GM12872 (cell line): ENCODE measurements at regions not wholly inside any gene's neighbourhood (a gene's known extent, or its start where the extent isn't known, plus 50 kb on each side); places are given as distances from the start of the nearest gene placed in this dataset.

Source experiments
- TF ChIP-seq, protein P1 (sequence below): IDR thresholded peaks from 3 replicates; pipeline ENCODE4 v1.5.1; 2011; ENCODE audit warnings: low read depth, mild to moderate bottlenecking, low read length, moderate library complexity; ENCODE audit not compliant: insufficient read depth

DNA sequence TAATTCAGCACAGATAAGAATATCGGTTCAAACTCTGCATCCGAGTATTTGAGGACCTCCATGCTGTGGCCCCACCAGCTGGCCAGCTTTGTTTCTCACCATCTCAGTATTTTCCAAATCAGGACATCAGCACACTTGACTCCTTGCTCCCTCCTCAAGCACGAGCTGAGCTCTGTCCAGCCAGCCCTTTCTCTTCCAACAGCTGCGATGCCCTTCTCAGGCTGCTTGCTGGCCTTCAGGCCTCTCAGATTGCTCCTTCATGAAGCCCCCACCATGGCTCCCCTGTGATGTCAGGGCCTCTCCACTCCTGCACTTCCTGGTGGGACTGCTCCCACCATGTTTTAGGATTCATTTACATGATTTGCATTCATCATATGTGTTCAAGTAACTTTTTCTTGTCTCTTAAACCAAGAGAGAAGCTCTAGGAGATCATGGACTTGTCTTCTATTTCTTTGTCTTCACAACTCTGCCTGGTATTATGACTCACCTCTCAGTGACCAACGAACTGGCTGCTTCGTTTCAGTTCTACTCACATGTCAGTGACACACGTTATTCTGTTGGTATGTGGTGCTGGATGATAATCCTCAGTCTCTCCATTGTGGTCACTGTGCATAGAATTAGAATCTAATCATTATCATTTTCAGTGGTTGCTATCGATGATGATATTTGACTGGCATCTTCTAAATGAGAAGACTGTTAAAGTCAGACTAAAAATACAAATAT, 471.7 kb downstream of the EFNB2 start:
- TF ChIP-seq, protein P1, sequence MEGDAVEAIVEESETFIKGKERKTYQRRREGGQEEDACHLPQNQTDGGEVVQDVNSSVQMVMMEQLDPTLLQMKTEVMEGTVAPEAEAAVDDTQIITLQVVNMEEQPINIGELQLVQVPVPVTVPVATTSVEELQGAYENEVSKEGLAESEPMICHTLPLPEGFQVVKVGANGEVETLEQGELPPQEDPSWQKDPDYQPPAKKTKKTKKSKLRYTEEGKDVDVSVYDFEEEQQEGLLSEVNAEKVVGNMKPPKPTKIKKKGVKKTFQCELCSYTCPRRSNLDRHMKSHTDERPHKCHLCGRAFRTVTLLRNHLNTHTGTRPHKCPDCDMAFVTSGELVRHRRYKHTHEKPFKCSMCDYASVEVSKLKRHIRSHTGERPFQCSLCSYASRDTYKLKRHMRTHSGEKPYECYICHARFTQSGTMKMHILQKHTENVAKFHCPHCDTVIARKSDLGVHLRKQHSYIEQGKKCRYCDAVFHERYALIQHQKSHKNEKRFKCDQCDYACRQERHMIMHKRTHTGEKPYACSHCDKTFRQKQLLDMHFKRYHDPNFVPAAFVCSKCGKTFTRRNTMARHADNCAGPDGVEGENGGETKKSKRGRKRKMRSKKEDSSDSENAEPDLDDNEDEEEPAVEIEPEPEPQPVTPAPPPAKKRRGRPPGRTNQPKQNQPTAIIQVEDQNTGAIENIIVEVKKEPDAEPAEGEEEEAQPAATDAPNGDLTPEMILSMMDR: no peak

DNA sequence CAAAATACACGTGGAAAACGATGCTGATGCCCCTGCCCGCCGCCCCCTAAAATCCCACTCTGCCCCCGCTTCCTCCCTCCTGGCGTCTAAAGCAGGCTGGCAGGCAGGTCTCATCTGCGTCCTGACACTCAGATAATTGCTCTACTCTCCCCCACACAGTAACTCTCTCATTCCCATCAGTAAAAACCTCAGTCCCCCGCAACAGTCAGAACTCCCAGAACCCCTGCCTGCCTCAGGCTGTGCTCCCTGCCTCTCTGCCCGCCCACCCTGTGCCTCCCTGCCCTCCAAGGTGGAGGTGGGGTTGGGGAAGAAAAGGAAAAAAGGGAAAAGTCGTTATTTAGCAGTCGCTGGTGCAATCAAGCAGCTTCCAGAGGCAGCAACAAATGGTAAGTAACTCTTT, 473.7 kb downstream of the EFNB2 start:
- TF ChIP-seq, protein P1: no peak

DNA sequence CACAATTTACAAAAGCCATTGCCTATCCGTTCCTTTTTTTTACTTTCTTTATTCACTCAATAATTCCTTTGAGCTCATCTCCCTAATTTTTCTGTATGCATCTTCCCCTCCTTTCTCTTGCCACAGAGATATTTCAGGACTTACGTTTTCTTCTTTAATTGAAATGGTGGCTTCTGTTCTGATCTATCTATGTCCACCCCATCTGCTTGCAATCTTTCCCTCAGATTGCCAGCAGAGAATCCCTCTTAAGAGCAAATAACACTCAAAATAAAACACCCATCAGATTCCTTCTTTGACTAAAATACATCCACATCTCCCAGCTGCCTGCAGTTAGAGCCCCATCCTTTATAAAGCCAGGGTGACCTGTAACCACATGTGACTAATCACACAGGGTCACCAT, 478.6 kb downstream of the EFNB2 start:
- TF ChIP-seq, protein P1: no peak

DNA sequence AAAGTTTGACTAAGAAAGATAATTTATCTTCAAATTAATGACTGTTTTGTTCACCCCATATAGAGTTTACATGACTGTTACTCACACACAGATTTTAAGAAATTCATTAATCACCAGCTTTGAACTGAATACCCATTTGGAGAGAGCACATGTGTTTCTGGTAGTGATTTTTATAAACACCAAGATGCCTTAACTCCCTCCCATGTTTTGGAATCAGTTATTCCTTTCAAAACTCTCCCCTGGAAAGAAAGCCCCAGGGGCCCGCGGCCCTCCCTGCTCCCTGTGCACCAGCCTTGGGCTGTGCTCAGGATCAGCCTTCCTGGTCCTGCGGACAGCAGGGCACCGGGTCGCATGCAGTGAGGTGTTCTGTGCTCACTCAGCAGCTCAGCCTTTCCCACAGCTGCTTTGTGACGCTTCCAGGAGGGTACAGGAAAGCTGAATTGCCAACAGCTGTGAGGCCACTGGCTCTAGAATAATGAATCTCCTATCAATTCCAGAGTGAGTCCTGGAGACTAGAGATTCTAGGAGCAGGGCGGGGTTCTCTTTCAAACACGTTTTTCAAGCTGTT, 483.2 kb downstream of the EFNB2 start:
- TF ChIP-seq, protein P1: no peak

DNA sequence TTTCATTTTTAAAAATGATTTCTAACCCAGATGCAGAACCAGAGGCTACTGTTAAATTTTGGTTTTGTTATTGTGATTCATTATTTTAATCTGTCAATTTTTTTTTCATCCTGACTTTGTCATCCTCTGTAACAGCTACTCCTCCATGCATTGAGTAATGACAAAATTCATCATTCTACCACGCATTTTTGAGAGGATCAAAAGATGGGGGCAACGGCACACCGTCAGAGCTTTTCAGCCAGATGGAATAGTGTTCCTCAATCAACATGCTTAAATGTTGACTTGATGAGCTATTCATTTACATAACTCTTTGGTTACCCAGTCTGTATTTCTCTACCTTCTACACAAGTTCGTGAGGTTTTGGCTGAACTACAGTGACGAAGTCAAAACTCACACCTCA, 486.3 kb downstream of the EFNB2 start:
- TF ChIP-seq, protein P1: no peak

DNA sequence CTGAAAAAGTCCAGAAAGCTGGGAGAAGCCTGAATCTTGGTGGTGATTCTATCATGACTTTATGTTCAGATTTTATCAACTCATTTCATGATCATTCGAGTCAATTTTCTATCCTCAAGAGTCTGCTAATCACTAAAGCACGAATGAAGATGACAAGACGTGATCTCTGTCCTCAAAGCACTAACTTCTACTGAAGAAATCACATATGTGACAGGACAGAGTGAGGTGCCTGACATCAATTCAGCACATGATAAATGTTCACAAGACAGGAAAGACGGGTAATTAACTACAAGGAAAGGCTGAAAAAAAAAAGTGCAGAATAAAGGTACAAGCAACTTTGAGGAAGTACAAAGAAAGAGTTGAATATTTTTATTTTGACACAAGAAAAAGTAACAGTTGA, 487.1 kb downstream of the EFNB2 start:
- TF ChIP-seq, protein P1: no peak

DNA sequence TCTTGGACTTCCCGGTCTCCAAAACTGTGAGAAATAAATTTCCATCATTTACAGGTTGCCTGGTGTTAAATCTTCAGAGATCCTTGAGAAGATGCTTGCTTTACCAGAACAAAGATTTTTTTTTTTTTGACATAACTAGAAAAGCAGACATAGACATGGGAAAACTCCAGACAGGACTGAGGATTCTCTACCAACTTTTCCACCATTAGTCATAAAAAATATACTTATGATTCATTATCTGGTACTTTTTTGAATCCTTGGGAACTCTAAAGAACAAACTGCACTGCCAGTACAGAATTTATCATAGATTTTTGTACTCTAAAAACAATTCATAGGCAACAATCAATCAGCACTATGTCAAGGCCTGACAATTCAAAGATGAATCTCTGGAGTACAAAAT, 487.6 kb downstream of the EFNB2 start:
- TF ChIP-seq, protein P1: no peak
